HCT116 (cell line): ENCODE measurements at regions not wholly inside any gene's neighbourhood (a gene's known extent, or its start where the extent isn't known, plus 50 kb on each side); places are given as distances from the start of the nearest gene placed in this dataset.

Experiments used
- ATAC-seq: fragments of 200-7000 bp; cut with Tn5 transposase; 2 replicates; pipeline ENCODE4 v1.9.1; 2020; ENCODE audit warnings: mild to moderate bottlenecking, moderate library complexity
- BruUV-seq: library from RNA; stranded (reverse); fragments of 400-500 nt; replicated peaks from 2 replicates; lab custom pipeline; 2021; lab: Mats Ljungman, UMichigan
- CTCF ChIA-PET: fragments of 300-600 bp; sonication (Branson Sonifier 250); formaldehyde crosslinking; loops from one replicate; lab custom pipeline; 2021; ENCODE audit warnings: antibody characterized with exemption; lab: Charles Lee
- POLR2A ChIA-PET: fragments of 300-600, 350-600 bp; sonication (Branson Sonifier 250); formaldehyde crosslinking; loops from one replicate; lab custom pipeline; 2021; ENCODE audit warnings: antibody characterized with exemption; lab: Charles Lee
- RAD21 ChIA-PET, 2 experiments: fragments of 300-600 bp; sonication (Branson Sonifier 250); formaldehyde crosslinking; loops; one replicate each; lab custom pipeline; 2023; ENCODE audit warnings: low total read pairs in 2 of 2; ENCODE audit not compliant: uncharacterized antibody in 2 of 2, unreplicated experiment in 2 of 2, low non-redundant PET in 1 of 2; lab: Charles Lee
- DNase-seq: peaks from one replicate; pipeline ENCODE4 v3.0.0-alpha.2; 2010; ENCODE audit warnings: low read depth, low spot score
- H2AFZ ChIP-seq: fragments of 200-600 bp; shearing (Covaris generic), sonication (generic); 2 replicates; pipeline ENCODE4 v1.6.1; 2017; ENCODE audit warnings: low read depth, mixed run types, mixed read lengths, antibody characterized with exemption, low read length; ENCODE audit not compliant: poor library complexity, severe bottlenecking
- H3K27ac ChIP-seq: 2 replicates; pipeline ENCODE4 v1.5.1; 2012; ENCODE audit warnings: low read depth, low read length
- H3K27me3 ChIP-seq: fragments of 200-600 bp; sonication (generic); 2 replicates; pipeline ENCODE4 v1.6.1; 2016; ENCODE audit warnings: mixed run types, low read length, mixed read lengths; ENCODE audit not compliant: insufficient read depth
- H3K36me3 ChIP-seq, 2 experiments: fragments of 200-500 bp in 1 of 2; fragments of 200-600 bp in 1 of 2; sonication (Bioruptor generic) in 1 of 2; sonication (generic) in 1 of 2; 2 replicates each; pipeline versions ENCODE4 v1.5.1 to v1.6.1; 2014 to 2016; ENCODE audit warnings: low read length in 2 of 2, inconsistent platforms in 1 of 2, mixed read lengths in 1 of 2, mixed run types in 1 of 2; ENCODE audit not compliant: insufficient read depth in 2 of 2, control insufficient read depth in 1 of 2
- H3K4me1 ChIP-seq, 2 experiments: fragments of 200-600 bp in 1 of 2; sonication (generic) in 1 of 2; 2 replicates each; pipeline versions ENCODE4 v1.5.1 to v1.6.1; 2012 to 2017; ENCODE audit warnings: low read length in 2 of 2, inconsistent platforms in 1 of 2, mild to moderate bottlenecking in 1 of 2, mixed read lengths in 1 of 2, mixed run types in 1 of 2, moderate library complexity in 1 of 2; ENCODE audit not compliant: insufficient read depth in 2 of 2, control insufficient read depth in 1 of 2
- H3K4me2 ChIP-seq: fragments of 200-600 bp; sonication (generic); 2 replicates; pipeline ENCODE4 v1.6.1; 2017; ENCODE audit warnings: mixed run types, low read length, mixed read lengths
- H3K4me3 ChIP-seq, 2 experiments: fragments of 200-600 bp in 1 of 2; sonication (generic) in 1 of 2; replicated peaks in 1 of 2; 2 replicates each; pipeline ENCODE4 v1.5.1; 2011 to 2016; ENCODE audit warnings: low read length in 2 of 2, control low read depth in 1 of 2, low read depth in 1 of 2, mild to moderate bottlenecking in 1 of 2, mixed read lengths in 1 of 2, mixed run types in 1 of 2
- H3K79me2 ChIP-seq: fragments of 200-600 bp; sonication (generic); 2 replicates; pipeline ENCODE4 v1.6.1; 2017; ENCODE audit warnings: mild to moderate bottlenecking, mixed run types, low read length, moderate library complexity, mixed read lengths; ENCODE audit not compliant: insufficient read depth
- H3K9ac ChIP-seq: fragments of 200-600 bp; sonication (generic); 2 replicates; pipeline ENCODE4 v1.6.1; 2016; ENCODE audit warnings: low read length, mixed read lengths
- H3K9me2 ChIP-seq: fragments of 200-600 bp; sonication (generic), shearing (Covaris generic); 2 replicates; pipeline ENCODE4 v1.6.1; 2017; ENCODE audit warnings: mixed run types, mild to moderate bottlenecking, moderate library complexity; ENCODE audit not compliant: insufficient read depth
- H3K9me3 ChIP-seq, 2 experiments: fragments of 200-500 bp in 1 of 2; fragments of 200-600 bp in 1 of 2; sonication (Bioruptor generic) in 1 of 2; sonication (generic) in 1 of 2; 2 replicates each; pipeline ENCODE4 v1.6.1; 2014 to 2017; ENCODE audit warnings: low read length in 2 of 2, mixed read lengths in 2 of 2, inconsistent platforms in 1 of 2, low read depth in 1 of 2, mild to moderate bottlenecking in 1 of 2, mixed run types in 1 of 2, moderate library complexity in 1 of 2; ENCODE audit not compliant: control insufficient read depth in 1 of 2, insufficient read depth in 1 of 2
- H4K20me1 ChIP-seq: fragments of 200-600 bp; sonication (generic), shearing (Covaris generic); 2 replicates; pipeline ENCODE4 v1.6.1; 2017; ENCODE audit warnings: mixed run types, mild to moderate bottlenecking, moderate library complexity; ENCODE audit not compliant: insufficient read depth
- ATF3 ChIP-seq: IDR thresholded peaks from 2 replicates; pipeline ENCODE4 v1.6.1; 2012
- CBX3 ChIP-seq: IDR thresholded peaks from 2 replicates; pipeline ENCODE4 v1.6.1; 2012; ENCODE audit warnings: low read depth
- CEBPB ChIP-seq: IDR thresholded peaks from 2 replicates; pipeline ENCODE4 v1.6.1; 2012; ENCODE audit warnings: low read depth
- EZH2phosphoT487 ChIP-seq: fragments of 200-600 bp; IDR thresholded peaks from 2 replicates; pipeline ENCODE4 v1.6.1; 2018; ENCODE audit warnings: antibody characterized with exemption, borderline replicate concordance
- FOSL1 ChIP-seq: IDR thresholded peaks from 2 replicates; pipeline ENCODE4 v1.6.1; 2012; ENCODE audit warnings: low read depth
- JUND ChIP-seq: IDR thresholded peaks from 2 replicates; pipeline ENCODE4 v1.6.1; 2012
- MAX ChIP-seq: IDR thresholded peaks from 2 replicates; pipeline ENCODE4 v1.6.1; 2012
- POLR2A ChIP-seq: IDR thresholded peaks from 2 replicates; pipeline ENCODE4 v1.7.0; 2011; ENCODE audit warnings: borderline replicate concordance; ENCODE audit not compliant: insufficient read depth, insufficient read length; ENCODE audit errors: extremely low read depth
- POLR2AphosphoS5 ChIP-seq: IDR thresholded peaks from 2 replicates; pipeline ENCODE4 v1.6.1; 2011; ENCODE audit warnings: mild to moderate bottlenecking, low read depth, low read length, moderate library complexity
- RAD21 ChIP-seq: IDR thresholded peaks from 2 replicates; pipeline ENCODE4 v1.6.1; 2012; ENCODE audit warnings: low read depth, mild to moderate bottlenecking
- REST ChIP-seq: IDR thresholded peaks from 2 replicates; pipeline ENCODE4 v1.6.1; 2012; ENCODE audit warnings: low read depth
- SIN3A ChIP-seq: IDR thresholded peaks from 2 replicates; pipeline ENCODE4 v1.6.1; 2012; ENCODE audit warnings: low read depth
- SRF ChIP-seq: IDR thresholded peaks from 2 replicates; pipeline ENCODE4 v1.6.1; 2012; ENCODE audit warnings: low read depth
- TCF7L2 ChIP-seq: IDR thresholded peaks from 2 replicates; pipeline ENCODE4 v1.7.0; 2011; ENCODE audit warnings: borderline replicate concordance, inconsistent platforms; ENCODE audit not compliant: insufficient read depth, insufficient read length; ENCODE audit errors: extremely low read depth
- ZBTB33 ChIP-seq: IDR thresholded peaks from 2 replicates; pipeline ENCODE4 v1.6.1; 2011; ENCODE audit warnings: mild to moderate bottlenecking, low read length, moderate library complexity; ENCODE audit not compliant: insufficient replicate concordance; ENCODE audit errors: extremely low read depth
- ZFX ChIP-seq: fragments of 450-650 bp; IDR thresholded peaks from 2 replicates; pipeline ENCODE4 v1.6.1; 2017
- ZNF274 ChIP-seq: fragments of 200-500 bp; sonication (Bioruptor generic); IDR thresholded peaks from 2 replicates; pipeline ENCODE4 v1.6.1; 2014; ENCODE audit warnings: mild to moderate bottlenecking, low read depth, low read length, inconsistent platforms
- intact Hi-C: fragments of 100-400 bp; cut with micrococcal nuclease; formaldehyde crosslinking; loops from 2 replicates; pipeline ENCODE4 v1.10.0; 2022

DNA sequence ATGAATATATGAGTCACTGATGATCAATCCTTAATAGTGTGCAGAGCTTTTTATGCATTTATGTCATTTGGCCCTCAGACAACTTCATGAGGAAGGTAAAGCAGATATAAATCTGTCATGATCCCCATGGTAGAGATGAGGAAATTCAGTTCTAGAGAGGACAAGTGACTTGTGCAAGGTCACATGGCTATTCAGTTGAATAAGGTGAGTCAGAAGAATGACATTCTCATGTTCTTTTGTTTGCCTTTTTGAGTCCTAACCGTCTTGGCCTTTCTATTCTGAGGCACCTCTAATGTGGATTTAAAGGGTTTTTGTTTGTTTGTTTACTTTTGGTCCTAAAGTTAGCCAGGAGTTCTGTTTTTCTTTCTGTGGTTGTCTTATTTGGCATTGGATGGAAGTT, 116.2 kb upstream of the ELAC2 start (continued):
- TF ChIP-seq REST (no peak), CEBPB (no peak), SRF (no peak), POLR2A (no peak), EZH2phosphoT487 (no peak)

DNA sequence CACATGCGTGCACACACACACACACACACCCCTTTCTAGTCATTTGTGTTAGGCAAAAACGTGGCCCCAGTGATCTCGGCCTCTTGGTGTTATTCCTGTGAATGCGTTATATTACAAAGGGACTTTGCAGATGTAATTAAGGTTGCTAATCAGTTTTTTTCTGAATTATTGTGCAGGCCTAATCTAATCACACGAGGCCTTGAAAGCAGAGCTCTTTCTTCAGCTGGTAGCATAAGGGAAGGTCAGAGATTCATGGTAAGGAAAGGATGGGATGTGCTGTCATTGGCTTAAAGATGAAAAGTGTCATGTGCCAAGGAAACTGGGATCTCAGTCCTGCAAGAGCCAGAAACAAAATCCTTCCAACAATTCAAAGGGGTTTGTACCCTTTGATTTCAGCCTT, 113.4 kb upstream of the ELAC2 start:
- intact Hi-C loops, result no loop called here
- no peak for ATAC-seq
- Histone ChIP-seq H3K27ac (no peak overlapping the region), H3K4me3 (no peak overlapping the region), H2AFZ (no peak overlapping the region), H3K36me3 (no peaks in the 10 kb centered on the region), H3K4me2 (no peak overlapping the region), H3K27me3 (peaks cover 12% of the 10 kb centered on the region), H4K20me1 (no peaks in the 10 kb centered on the region), H3K79me2 (no peaks in the 10 kb centered on the region), H3K9ac (no peak overlapping the region), H3K9me3 (no peaks in the 10 kb centered on the region), H3K9me2 (no peaks in the 10 kb centered on the region), H3K4me1 (no peaks in the 10 kb centered on the region)
- ChIA-PET CTCF (no interaction called here), POLR2A (no interaction called here), RAD21 (no interaction called here)
- DNase-seq, result no peak
- BruUV-seq, result no TSS peak
- TF ChIP-seq ZFX (no peak), ZBTB33 (no peak), ATF3 (no peak), REST (no peak), POLR2A (no peak), FOSL1 (no peak), SRF (no peak), ZNF274 (no peak), JUND (no peak), POLR2AphosphoS5 (no peak), TCF7L2 (no peak), RAD21 (no peak), CBX3 (no peak), SIN3A (no peak), MAX (no peak)
